H1 (cell line): ENCODE measurements at regions not wholly inside any gene's neighbourhood (a gene's known extent, or its start where the extent isn't known, plus 50 kb on each side); places are given as distances from the start of the nearest gene placed in this dataset.

Experiments used
- CEBPB ChIP-seq: IDR thresholded peaks from 2 replicates; pipeline ENCODE4 v1.6.1; 2012; ENCODE audit warnings: low read depth, low read length
- CHD2 ChIP-seq: IDR thresholded peaks from 2 replicates; pipeline ENCODE4 v1.6.1; 2012; ENCODE audit warnings: low read length, improper control_type of control experiment
- CREB1 ChIP-seq: IDR thresholded peaks from 2 replicates; pipeline ENCODE4 v1.6.1; 2012; ENCODE audit warnings: inconsistent platforms
- CTCF ChIP-seq, 3 experiments: IDR thresholded peaks; 1 replicate in 2 of 3; 2 replicates in 1 of 3; pipeline versions ENCODE4 v1.5.1 to v1.6.1; 2011; ENCODE audit warnings: low read length in 3 of 3, mild to moderate bottlenecking in 3 of 3, inconsistent platforms in 2 of 3, low read depth in 1 of 3, moderate library complexity in 1 of 3; ENCODE audit not compliant: insufficient read depth in 1 of 3; ENCODE audit errors: control extremely low read depth in 1 of 3
- POLR2A ChIP-seq, 2 experiments: IDR thresholded peaks; 1 replicate in 1 of 2; 2 replicates in 1 of 2; pipeline ENCODE4 v1.6.1; 2011; ENCODE audit warnings: low read depth in 2 of 2, low read length in 2 of 2, mild to moderate bottlenecking in 2 of 2; ENCODE audit errors: control extremely low read depth in 1 of 2
- USF2 ChIP-seq: IDR thresholded peaks from 2 replicates; pipeline ENCODE4 v1.6.1; 2011; ENCODE audit warnings: low read length, improper control_type of control experiment

GRCh38 chr12:66881386-66881785 is 202.5 kb upstream of the GRIP1 start:
- TF ChIP-seq CEBPB: no peak
- no peak for TF ChIP-seq CTCF (IDR thresholded peaks at IDR 0.05; ENCODE audit: control extremely low read depth in 1 of 3, insufficient read depth in 1 of 3, low read depth in 1 of 3, low read length in 3 of 3)
- TF ChIP-seq USF2: no peak
- no peak for TF ChIP-seq POLR2A (IDR thresholded peaks at IDR 0.05; ENCODE audit: control extremely low read depth in 1 of 2, low read depth in 2 of 2, low read length in 2 of 2)
- no peak for TF ChIP-seq CREB1
- TF ChIP-seq CHD2: no peak
